Stimulated activated CD8-positive, alpha-beta memory T cell treated with anti-CD3 and anti-CD28 coated beads, Interleukin-7, amount 100 ng/mL, for 24 hours (primary cell): ENCODE measurements at regions not wholly inside any gene's neighbourhood (a gene's known extent, or its start where the extent isn't known, plus 50 kb on each side); places are given as distances from the start of the nearest gene placed in this dataset.
"Not testable (repeated sequence)": the region's sequence is repeated elsewhere in the genome, so short reads cannot be mapped to it uniquely, and the experiment has no call there.

Experiments used
- DNase-seq: peaks from one replicate; pipeline ENCODE4 v3.0.0-alpha.2; 2020; ENCODE audit warnings: low read depth

GRCh38 chr18:39602131-39602530 lies 2036.5 kb upstream of the CELF4 start:
- no peak for DNase-seq

GRCh38 chr18:39600894-39601293 lies 2035.3 kb upstream of the CELF4 start:
- no peak for DNase-seq

- no peak for DNase-seq
Measured at GRCh38 chr18:39599251-39599650, 2033.7 kb upstream of the CELF4 start.

- no peak for DNase-seq
Measured at GRCh38 chr18:39596891-39597290, 2031.3 kb upstream of the CELF4 start.

GRCh38 chr18:39596221-39596620 lies 2030.6 kb upstream of the CELF4 start:
- DNase-seq, result no peak

GRCh38 chr18:39594206-39594605 lies 2028.6 kb upstream of the CELF4 start:
- no peak for DNase-seq

GRCh38 chr18:39591649-39592048 lies 2026.1 kb upstream of the CELF4 start:
- DNase-seq, result no peak

- no peak for DNase-seq
Measured at GRCh38 chr18:39589496-39589895, 2023.9 kb upstream of the CELF4 start.

GRCh38 chr18:39587586-39587985 lies 2022.0 kb upstream of the CELF4 start:
- DNase-seq, result no peak

GRCh38 chr18:39586741-39587140 lies 2021.1 kb upstream of the CELF4 start:
- DNase-seq, result no peak

GRCh38 chr18:39574897-39575296 lies 2009.3 kb upstream of the CELF4 start:
- DNase-seq, result no peak

GRCh38 chr18:39571511-39571910 lies 2005.9 kb upstream of the CELF4 start:
- DNase-seq, result no peak

GRCh38 chr18:39565551-39566230 lies 2000.1 kb upstream of the CELF4 start:
- not testable (repeated sequence) for DNase-seq

- DNase-seq, result no peak
Measured at GRCh38 chr18:39564716-39565115, 1999.1 kb upstream of the CELF4 start.

- no peak for DNase-seq
Measured at GRCh38 chr18:39561126-39561525, 1995.5 kb upstream of the CELF4 start.

- DNase-seq, result no peak
Measured at GRCh38 chr18:39558658-39559057, 1993.1 kb upstream of the CELF4 start.

- no peak for DNase-seq
Measured at GRCh38 chr18:39555496-39555895, 1989.9 kb upstream of the CELF4 start.

- no peak for DNase-seq
Measured at GRCh38 chr18:39550701-39551100, 1985.1 kb upstream of the CELF4 start.

GRCh38 chr18:39549144-39549543 lies 1983.5 kb upstream of the CELF4 start:
- DNase-seq, result no peak

GRCh38 chr18:39531659-39532058 lies 1966.1 kb upstream of the CELF4 start:
- no peak for DNase-seq

- DNase-seq, result no peak
Measured at GRCh38 chr18:39529358-39529757, 1963.8 kb upstream of the CELF4 start.

GRCh38 chr18:39527465-39527864 lies 1961.9 kb upstream of the CELF4 start:
- DNase-seq, result no peak

GRCh38 chr18:39524370-39524769 lies 1958.8 kb upstream of the CELF4 start:
- no peak for DNase-seq

GRCh38 chr18:39523281-39523680 lies 1957.7 kb upstream of the CELF4 start:
- DNase-seq, result no peak

GRCh38 chr18:39521164-39521563 lies 1955.6 kb upstream of the CELF4 start:
- DNase-seq, result no peak
